Right atrium auricular region (tissue), 2 donors: ENCODE measurements at regions not wholly inside any gene's neighbourhood (a gene's known extent, or its start where the extent isn't known, plus 50 kb on each side); places are given as distances from the start of the nearest gene placed in this dataset.

Source experiments
- DNase-seq: peaks from one replicate; pipeline ENCODE4 v3.0.0-alpha.2; 2019; ENCODE audit warnings: low spot score
- H3K27ac ChIP-seq, 2 donors: fragments of 200-600 bp; sonication (generic); 1 replicate in 1 of 2; 2 replicates in 1 of 2; pipeline ENCODE4 v1.5.1; 2016 to 2019
- H3K27me3 ChIP-seq, 2 donors: fragments of 200-600 bp; sonication (generic); one replicate each; pipeline versions ENCODE4 v1.5.1 to v1.6.0; 2017 to 2019
- H3K36me3 ChIP-seq: fragments of 200-600 bp; sonication (generic); one replicate; pipeline ENCODE4 v1.5.1; 2016
- H3K4me1 ChIP-seq, 2 donors: fragments of 200-600 bp; sonication (generic); one replicate each; pipeline versions ENCODE4 v1.5.1 to v1.6.0; 2017 to 2019
- H3K4me3 ChIP-seq, 2 donors: fragments of 200-600 bp; sonication (generic); 1 replicate in 1 of 2; 2 replicates in 1 of 2; pipeline ENCODE4 v1.5.1; 2017 to 2019; ENCODE audit warnings: mild to moderate bottlenecking in 1 of 2, moderate library complexity in 1 of 2
- H3K9me3 ChIP-seq, 2 donors: fragments of 200-600 bp; sonication (generic); one replicate each; pipeline ENCODE4 v1.5.1; 2019
- CTCF ChIP-seq, 2 donors: fragments of 200-600 bp; sonication (generic); IDR thresholded peaks; one replicate each; pipeline ENCODE4 v1.5.1; 2019; ENCODE audit warnings: antibody characterized with exemption in 2 of 2

DNA sequence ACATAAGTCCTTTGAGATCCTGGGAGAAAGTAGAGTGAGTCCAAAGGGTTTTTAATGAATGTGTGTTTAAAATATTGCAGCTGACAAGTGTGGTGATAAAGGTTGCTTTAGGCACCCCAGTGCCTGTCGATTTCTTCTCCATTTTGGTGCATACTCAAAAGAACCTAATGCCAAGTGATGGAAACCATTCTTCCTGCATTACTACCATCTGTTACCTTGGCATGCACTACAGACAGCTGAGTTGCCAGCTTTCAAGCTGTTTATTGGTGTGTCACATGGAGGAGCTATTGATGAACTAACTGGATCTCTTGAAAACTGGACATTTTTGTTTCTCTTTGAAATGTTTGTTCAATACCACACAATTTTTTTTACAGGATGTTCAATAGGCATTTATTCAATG lies 350.0 kb downstream of the AKAIN1 start:
- no peak for TF ChIP-seq CTCF (IDR thresholded peaks at IDR 0.05)
- no peaks in the 10 kb centered on the region for H3K27me3 ChIP-seq
- no peak for DNase-seq
- H3K4me1 ChIP-seq = no peaks in the 10 kb centered on the region
- no peak overlapping the region for H3K4me3 ChIP-seq
- H3K9me3 ChIP-seq = no peaks in the 10 kb centered on the region
- H3K27ac ChIP-seq = no peak overlapping the region
- no peaks in the 10 kb centered on the region for H3K36me3 ChIP-seq

GRCh38 chr18:4844320-4844719 lies 352.7 kb downstream of the AKAIN1 start:
- Histone ChIP-seq H3K9me3 (no peaks in the 10 kb centered on the region), H3K4me1 (no peaks in the 10 kb centered on the region), H3K4me3 (no peak overlapping the region), H3K36me3 (no peaks in the 10 kb centered on the region), H3K27me3 (no peaks in the 10 kb centered on the region), H3K27ac (no peak overlapping the region)
- no peak for DNase-seq
- TF ChIP-seq CTCF (IDR thresholded peaks at IDR 0.05) = no peak

DNA sequence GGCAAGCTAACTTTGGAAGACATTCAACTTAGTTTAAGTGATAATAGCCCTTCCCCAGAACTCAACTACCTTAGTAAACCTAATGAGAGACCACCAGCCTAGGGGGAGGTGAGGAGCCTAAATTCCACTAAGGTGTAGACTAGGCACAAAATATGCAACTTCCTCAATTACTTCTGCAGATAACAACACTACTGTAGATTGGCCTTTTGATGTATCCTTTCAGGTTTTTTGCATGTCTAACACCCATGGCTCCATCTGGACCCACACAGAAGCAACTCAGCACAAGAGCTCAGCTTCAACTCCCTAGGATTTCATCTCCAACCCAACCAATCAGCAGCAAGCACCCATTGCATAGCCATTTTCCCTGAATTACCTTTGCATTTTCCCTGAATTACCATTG lies 353.3 kb downstream of the AKAIN1 start:
- Histone ChIP-seq H3K9me3 (no peaks in the 10 kb centered on the region), H3K27me3 (no peaks in the 10 kb centered on the region), H3K36me3 (no peaks in the 10 kb centered on the region), H3K4me1 (no peaks in the 10 kb centered on the region), H3K4me3 (no peak overlapping the region), H3K27ac (no peak overlapping the region)
- DNase-seq = no peak
- no peak for TF ChIP-seq CTCF (IDR thresholded peaks at IDR 0.05)

DNA sequence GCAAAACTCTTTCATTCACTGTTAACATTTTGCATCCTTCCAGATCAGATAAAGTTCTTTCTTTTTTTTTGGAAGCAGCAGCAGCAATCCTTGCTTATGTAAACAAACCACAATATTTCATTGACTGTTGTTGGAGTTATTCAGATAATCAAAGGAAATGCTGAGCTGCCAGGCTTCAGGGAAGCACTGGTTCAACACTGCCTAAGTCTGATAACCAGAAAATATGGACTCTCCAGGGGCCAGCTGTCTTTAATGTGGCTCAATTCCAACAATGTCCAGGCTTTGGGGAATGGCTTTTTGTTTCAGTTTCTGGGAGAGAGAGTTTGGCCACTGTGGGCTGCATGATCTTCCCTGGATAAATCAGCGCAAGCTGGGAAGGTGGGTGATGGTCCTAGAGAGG lies 354.3 kb downstream of the AKAIN1 start:
- DNase-seq = no peak
- no peak for TF ChIP-seq CTCF (IDR thresholded peaks at IDR 0.05)
- Histone ChIP-seq H3K27ac (no peak overlapping the region), H3K4me3 (no peak overlapping the region), H3K9me3 (no peaks in the 10 kb centered on the region), H3K27me3 (no peaks in the 10 kb centered on the region), H3K4me1 (no peaks in the 10 kb centered on the region), H3K36me3 (no peaks in the 10 kb centered on the region)

GRCh38 chr18:4842287-4842686 lies 354.8 kb downstream of the AKAIN1 start:
- no peak for DNase-seq
- Histone ChIP-seq H3K36me3 (no peaks in the 10 kb centered on the region), H3K27me3 (no peaks in the 10 kb centered on the region), H3K4me1 (no peaks in the 10 kb centered on the region), H3K27ac (no peak overlapping the region), H3K9me3 (no peaks in the 10 kb centered on the region), H3K4me3 (no peak overlapping the region)
- TF ChIP-seq CTCF (IDR thresholded peaks at IDR 0.05) = no peak

DNA sequence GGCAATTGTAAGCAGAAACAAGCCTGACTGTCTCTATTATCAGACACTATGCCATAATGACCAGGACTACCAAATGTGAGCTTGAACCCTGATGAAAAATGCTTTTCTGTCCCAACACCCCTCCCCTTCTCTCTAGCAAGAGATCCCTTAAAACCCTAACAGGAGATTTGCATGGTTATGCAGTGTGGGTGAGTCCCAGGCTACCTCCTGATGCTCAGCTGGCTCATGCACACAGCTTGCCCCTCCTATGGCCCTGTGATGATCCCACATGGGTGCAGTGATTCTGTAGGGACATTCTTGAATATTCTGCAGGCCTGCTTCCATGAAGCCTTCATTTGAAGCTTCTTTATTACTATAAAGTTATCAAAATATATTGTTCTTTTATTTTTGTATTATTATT lies 357.4 kb downstream of the AKAIN1 start:
- no peak for DNase-seq
- no peaks in the 10 kb centered on the region for H3K36me3 ChIP-seq
- no peaks in the 10 kb centered on the region for H3K4me1 ChIP-seq
- no peaks in the 10 kb centered on the region for H3K27me3 ChIP-seq
- no peak overlapping the region for H3K27ac ChIP-seq
- no peak overlapping the region for H3K4me3 ChIP-seq
- H3K9me3 ChIP-seq = no peaks in the 10 kb centered on the region
- no peak for TF ChIP-seq CTCF (IDR thresholded peaks at IDR 0.05)
